Astrocyte (in vitro differentiated cells and primary cell): ENCODE measurements at regions not wholly inside any gene's neighbourhood (a gene's known extent, or its start where the extent isn't known, plus 50 kb on each side); places are given as distances from the start of the nearest gene placed in this dataset.

Experiments
- DNase-seq: peaks from one replicate; pipeline ENCODE4 v3.0.0-alpha.2; 2010; ENCODE audit warnings: low read depth
- FAIRE-seq: peaks from 2 replicates; lab custom pipeline; 2011; peaks lifted over from hg19 to GRCh38; lab: Jason Lieb, UNC
- H2AFZ ChIP-seq: 2 replicates; pipeline ENCODE4 v1.6.0; 2012; ENCODE audit warnings: low read depth, low read length, inconsistent platforms
- H3K27ac ChIP-seq: 2 replicates; pipeline ENCODE4 v1.5.1; 2011; ENCODE audit warnings: low read depth, low read length, inconsistent platforms
- H3K27me3 ChIP-seq: 2 replicates; pipeline ENCODE4 v1.6.0; 2011; ENCODE audit warnings: low read length, inconsistent platforms; ENCODE audit not compliant: insufficient read depth
- H3K36me3 ChIP-seq: 2 replicates; pipeline ENCODE4 v1.5.1; 2011; ENCODE audit warnings: low read length, inconsistent platforms; ENCODE audit not compliant: insufficient read depth
- H3K4me1 ChIP-seq: 2 replicates; pipeline ENCODE4 v1.5.1; 2011; ENCODE audit warnings: low read length, inconsistent platforms; ENCODE audit not compliant: insufficient read depth
- H3K4me2 ChIP-seq: 2 replicates; pipeline ENCODE4 v1.6.0; 2012; ENCODE audit warnings: low read length, inconsistent platforms
- H3K4me3 ChIP-seq: 2 replicates; pipeline ENCODE4 v1.5.1; 2011; ENCODE audit warnings: low read depth, mild to moderate bottlenecking, low read length, inconsistent platforms; ENCODE audit not compliant: insufficient read depth
- H3K79me2 ChIP-seq: 2 replicates; pipeline ENCODE4 v1.6.0; 2012; ENCODE audit warnings: mild to moderate bottlenecking, low read length, inconsistent platforms; ENCODE audit not compliant: insufficient read depth
- H3K9ac ChIP-seq: 2 replicates; pipeline ENCODE4 v1.6.0; 2012; ENCODE audit warnings: mild to moderate bottlenecking, low read length, inconsistent platforms
- H3K9me3 ChIP-seq: 2 replicates; pipeline ENCODE4 v1.5.1; 2012; ENCODE audit warnings: low read depth, mild to moderate bottlenecking, low read length, inconsistent platforms; ENCODE audit not compliant: insufficient read depth
- H4K20me1 ChIP-seq: 2 replicates; pipeline ENCODE4 v1.6.0; 2012; ENCODE audit warnings: low read length, inconsistent platforms; ENCODE audit not compliant: insufficient read depth
- H3K27ac Mint-ChIP-seq: one replicate; pipeline ENCODE4 v1.8.0; 2021; ENCODE audit warnings: mild to moderate bottlenecking, mixed read lengths; ENCODE audit not compliant: unreplicated experiment
- H3K27me3 Mint-ChIP-seq: one replicate; pipeline ENCODE4 v1.8.0; 2021; ENCODE audit warnings: low read depth, mixed read lengths; ENCODE audit not compliant: unreplicated experiment
- H3K36me3 Mint-ChIP-seq: one replicate; pipeline ENCODE4 v1.8.0; 2021; ENCODE audit warnings: low read depth, mixed read lengths; ENCODE audit not compliant: unreplicated experiment
- H3K4me1 Mint-ChIP-seq: one replicate; pipeline ENCODE4 v1.8.0; 2021; ENCODE audit warnings: low read depth, mixed read lengths; ENCODE audit not compliant: unreplicated experiment
- H3K4me3 Mint-ChIP-seq: one replicate; pipeline ENCODE4 v1.8.0; 2021; ENCODE audit warnings: mild to moderate bottlenecking, moderate library complexity, mixed read lengths; ENCODE audit not compliant: unreplicated experiment
- H3K9me3 Mint-ChIP-seq: one replicate; pipeline ENCODE4 v1.8.0; 2021; ENCODE audit warnings: mild to moderate bottlenecking, mixed read lengths; ENCODE audit not compliant: unreplicated experiment
- CTCF ChIP-seq: IDR thresholded peaks from 2 replicates; pipeline ENCODE4 v1.5.1; 2011; ENCODE audit warnings: low read depth, mild to moderate bottlenecking, inconsistent platforms, low read length, moderate library complexity; ENCODE audit not compliant: insufficient read depth
- EZH2 ChIP-seq: IDR thresholded peaks from 2 replicates; pipeline ENCODE4 v1.6.1; 2012; ENCODE audit warnings: mild to moderate bottlenecking, low read length, inconsistent platforms; ENCODE audit not compliant: insufficient read depth

GRCh38 chr3:159757341-159758060, 231.1 kb upstream of the IL12A start:
- H3K36me3 ChIP-seq = no peaks in the 10 kb centered on the region
- no peak overlapping the region for H3K4me3 Mint-ChIP-seq
- no peaks in the 10 kb centered on the region for H4K20me1 ChIP-seq
- no peak overlapping the region for H3K9ac ChIP-seq
- H3K36me3 Mint-ChIP-seq = peaks cover 27% of the 10 kb centered on the region
- FAIRE-seq = no peak
- no peak overlapping the region for H3K4me2 ChIP-seq
- H3K4me1 Mint-ChIP-seq = peaks cover 19% of the 10 kb centered on the region
- no peak for DNase-seq
- H3K27me3 ChIP-seq = no peaks in the 10 kb centered on the region
- H2AFZ ChIP-seq = no peak overlapping the region
- H3K27ac ChIP-seq = no peak overlapping the region
- no peaks in the 10 kb centered on the region for H3K9me3 ChIP-seq
- H3K9me3 Mint-ChIP-seq = peaks cover 2% of the 10 kb centered on the region
- H3K27me3 Mint-ChIP-seq = no peaks in the 10 kb centered on the region
- H3K4me1 ChIP-seq = peaks cover 9% of the 10 kb centered on the region
- H3K27ac Mint-ChIP-seq = no peak overlapping the region
- H3K79me2 ChIP-seq = no peaks in the 10 kb centered on the region
- no peak overlapping the region for H3K4me3 ChIP-seq
- TF ChIP-seq CTCF = no peak
- no peak for TF ChIP-seq EZH2

- Mint-ChIP-seq H3K9me3 (no peaks in the 10 kb centered on the region), H3K4me1 (peaks cover 17% of the 10 kb centered on the region), H3K36me3 (peaks cover 15% of the 10 kb centered on the region), H3K27me3 (no peaks in the 10 kb centered on the region), H3K4me3 (no peak overlapping the region), H3K27ac (peak overlapping the region; percentile 4)
- H4K20me1 ChIP-seq = no peaks in the 10 kb centered on the region
- no peaks in the 10 kb centered on the region for H3K9me3 ChIP-seq
- no peak overlapping the region for H2AFZ ChIP-seq
- no peak overlapping the region for H3K27ac ChIP-seq
- FAIRE-seq = no peak
- peaks cover 16% of the 10 kb centered on the region for H3K4me1 ChIP-seq
- TF ChIP-seq CTCF (no peak), EZH2 (no peak)
- no peak overlapping the region for H3K4me2 ChIP-seq
- no peaks in the 10 kb centered on the region for H3K36me3 ChIP-seq
- no peak overlapping the region for H3K9ac ChIP-seq
- no peak overlapping the region for H3K4me3 ChIP-seq
- no peaks in the 10 kb centered on the region for H3K79me2 ChIP-seq
- DNase-seq = no peak
- no peaks in the 10 kb centered on the region for H3K27me3 ChIP-seq
These were observed 228.6 kb upstream of the IL12A start for GRCh38 chr3:159760046-159760445.

GRCh38 chr3:159761369-159761768, 227.3 kb upstream of the IL12A start:
- H3K4me3 Mint-ChIP-seq = peak overlapping the region; percentile 45
- Histone ChIP-seq H3K27ac (no peak overlapping the region), H3K9ac (no peak overlapping the region), H3K4me3 (no peak overlapping the region), H3K79me2 (peaks cover 6% of the 10 kb centered on the region), H3K27me3 (no peaks in the 10 kb centered on the region), H3K9me3 (no peaks in the 10 kb centered on the region), H2AFZ (no peak overlapping the region), H3K4me2 (no peak overlapping the region), H3K4me1 (peaks cover 19% of the 10 kb centered on the region), H4K20me1 (peaks cover 4% of the 10 kb centered on the region), H3K36me3 (no peaks in the 10 kb centered on the region)
- peak overlapping the region; percentile 98 for H3K27ac Mint-ChIP-seq
- TF ChIP-seq CTCF = no peak
- no peak for TF ChIP-seq EZH2
- H3K9me3 Mint-ChIP-seq = no peaks in the 10 kb centered on the region
- DNase-seq (peak; percentile 43), FAIRE-seq (no peak)
- peaks cover 6% of the 10 kb centered on the region for H3K36me3 Mint-ChIP-seq
- H3K27me3 Mint-ChIP-seq = no peaks in the 10 kb centered on the region
- peaks cover 17% of the 10 kb centered on the region for H3K4me1 Mint-ChIP-seq
